ENCODE measurements at regions not wholly inside any gene's neighbourhood (a gene's known extent, or its start where the extent isn't known, plus 50 kb on each side); places are given as distances from the start of the nearest gene placed in this dataset.

DNA sequence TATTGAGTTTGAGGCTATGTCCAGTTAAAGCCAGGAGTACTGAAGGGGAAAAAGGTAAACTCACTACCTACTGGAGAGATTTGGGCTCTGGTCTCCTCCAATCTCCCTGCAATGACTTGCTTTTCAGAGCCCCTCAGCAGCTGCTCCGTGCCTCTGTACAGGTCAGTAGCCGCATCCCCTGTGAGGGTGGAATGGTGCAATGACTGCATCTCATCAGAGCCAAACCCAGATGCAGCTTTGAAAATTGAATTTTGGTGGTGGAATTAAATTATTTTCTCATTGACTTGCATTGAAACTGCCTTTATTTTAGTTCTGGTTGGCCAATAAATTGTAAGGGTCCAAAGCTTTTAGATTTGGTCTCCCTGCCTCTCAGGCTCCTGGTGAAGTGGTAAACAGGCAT is 166.7 kb downstream of the DLL1 start:
- TF ChIP-seq EP300 (IDR thresholded peaks at IDR 0.05), result no peak
- TF ChIP-seq, protein P1, sequence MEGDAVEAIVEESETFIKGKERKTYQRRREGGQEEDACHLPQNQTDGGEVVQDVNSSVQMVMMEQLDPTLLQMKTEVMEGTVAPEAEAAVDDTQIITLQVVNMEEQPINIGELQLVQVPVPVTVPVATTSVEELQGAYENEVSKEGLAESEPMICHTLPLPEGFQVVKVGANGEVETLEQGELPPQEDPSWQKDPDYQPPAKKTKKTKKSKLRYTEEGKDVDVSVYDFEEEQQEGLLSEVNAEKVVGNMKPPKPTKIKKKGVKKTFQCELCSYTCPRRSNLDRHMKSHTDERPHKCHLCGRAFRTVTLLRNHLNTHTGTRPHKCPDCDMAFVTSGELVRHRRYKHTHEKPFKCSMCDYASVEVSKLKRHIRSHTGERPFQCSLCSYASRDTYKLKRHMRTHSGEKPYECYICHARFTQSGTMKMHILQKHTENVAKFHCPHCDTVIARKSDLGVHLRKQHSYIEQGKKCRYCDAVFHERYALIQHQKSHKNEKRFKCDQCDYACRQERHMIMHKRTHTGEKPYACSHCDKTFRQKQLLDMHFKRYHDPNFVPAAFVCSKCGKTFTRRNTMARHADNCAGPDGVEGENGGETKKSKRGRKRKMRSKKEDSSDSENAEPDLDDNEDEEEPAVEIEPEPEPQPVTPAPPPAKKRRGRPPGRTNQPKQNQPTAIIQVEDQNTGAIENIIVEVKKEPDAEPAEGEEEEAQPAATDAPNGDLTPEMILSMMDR (IDR thresholded peaks at IDR 0.05), result no peak

All from gastroesophageal sphincter (tissue), 3 donors.